H1 (cell line): ENCODE measurements at regions not wholly inside any gene's neighbourhood (a gene's known extent, or its start where the extent isn't known, plus 50 kb on each side); places are given as distances from the start of the nearest gene placed in this dataset.

Source experiments
- CHD2 ChIP-seq: IDR thresholded peaks from 2 replicates; pipeline ENCODE4 v1.6.1; 2012; ENCODE audit warnings: low read length, improper control_type of control experiment
- NANOG ChIP-seq: IDR thresholded peaks from 2 replicates; pipeline ENCODE4 v1.6.1; 2011; ENCODE audit warnings: low read length, low read depth, mild to moderate bottlenecking, inconsistent platforms; ENCODE audit not compliant: insufficient read depth, poor library complexity, severe bottlenecking
- SP1 ChIP-seq: IDR thresholded peaks from 2 replicates; pipeline ENCODE4 v1.6.1; 2011; ENCODE audit warnings: low read depth, low read length
- TF ChIP-seq, protein P1 (sequence below): fragments of 300-600 bp; sonication (generic); IDR thresholded peaks from 2 replicates; pipeline ENCODE4 v1.7.1; 2012; ENCODE audit warnings: low read length, moderate library complexity, mild to moderate bottlenecking, inconsistent platforms; ENCODE audit not compliant: insufficient replicate concordance

DNA sequence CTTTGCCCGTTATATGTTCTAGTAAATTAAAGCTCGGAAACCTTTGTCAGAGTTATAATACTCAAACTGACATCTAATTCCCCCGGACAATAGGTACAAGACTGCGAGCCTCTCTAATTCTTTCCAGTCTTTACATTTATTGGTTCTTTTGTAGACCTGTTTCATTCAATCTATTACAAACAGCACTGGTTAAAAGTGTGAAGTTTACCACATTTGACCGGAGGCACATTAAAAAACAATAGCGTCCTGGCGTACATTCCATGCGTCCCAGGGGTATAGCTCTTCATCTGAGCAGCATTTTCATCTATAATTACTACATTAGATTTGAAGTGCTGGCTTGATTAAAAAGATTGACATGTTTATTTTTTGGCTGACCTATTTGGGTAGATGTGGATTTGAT lies 49.9 kb upstream of the TENM3 start (continued):
- TF ChIP-seq, protein P1, sequence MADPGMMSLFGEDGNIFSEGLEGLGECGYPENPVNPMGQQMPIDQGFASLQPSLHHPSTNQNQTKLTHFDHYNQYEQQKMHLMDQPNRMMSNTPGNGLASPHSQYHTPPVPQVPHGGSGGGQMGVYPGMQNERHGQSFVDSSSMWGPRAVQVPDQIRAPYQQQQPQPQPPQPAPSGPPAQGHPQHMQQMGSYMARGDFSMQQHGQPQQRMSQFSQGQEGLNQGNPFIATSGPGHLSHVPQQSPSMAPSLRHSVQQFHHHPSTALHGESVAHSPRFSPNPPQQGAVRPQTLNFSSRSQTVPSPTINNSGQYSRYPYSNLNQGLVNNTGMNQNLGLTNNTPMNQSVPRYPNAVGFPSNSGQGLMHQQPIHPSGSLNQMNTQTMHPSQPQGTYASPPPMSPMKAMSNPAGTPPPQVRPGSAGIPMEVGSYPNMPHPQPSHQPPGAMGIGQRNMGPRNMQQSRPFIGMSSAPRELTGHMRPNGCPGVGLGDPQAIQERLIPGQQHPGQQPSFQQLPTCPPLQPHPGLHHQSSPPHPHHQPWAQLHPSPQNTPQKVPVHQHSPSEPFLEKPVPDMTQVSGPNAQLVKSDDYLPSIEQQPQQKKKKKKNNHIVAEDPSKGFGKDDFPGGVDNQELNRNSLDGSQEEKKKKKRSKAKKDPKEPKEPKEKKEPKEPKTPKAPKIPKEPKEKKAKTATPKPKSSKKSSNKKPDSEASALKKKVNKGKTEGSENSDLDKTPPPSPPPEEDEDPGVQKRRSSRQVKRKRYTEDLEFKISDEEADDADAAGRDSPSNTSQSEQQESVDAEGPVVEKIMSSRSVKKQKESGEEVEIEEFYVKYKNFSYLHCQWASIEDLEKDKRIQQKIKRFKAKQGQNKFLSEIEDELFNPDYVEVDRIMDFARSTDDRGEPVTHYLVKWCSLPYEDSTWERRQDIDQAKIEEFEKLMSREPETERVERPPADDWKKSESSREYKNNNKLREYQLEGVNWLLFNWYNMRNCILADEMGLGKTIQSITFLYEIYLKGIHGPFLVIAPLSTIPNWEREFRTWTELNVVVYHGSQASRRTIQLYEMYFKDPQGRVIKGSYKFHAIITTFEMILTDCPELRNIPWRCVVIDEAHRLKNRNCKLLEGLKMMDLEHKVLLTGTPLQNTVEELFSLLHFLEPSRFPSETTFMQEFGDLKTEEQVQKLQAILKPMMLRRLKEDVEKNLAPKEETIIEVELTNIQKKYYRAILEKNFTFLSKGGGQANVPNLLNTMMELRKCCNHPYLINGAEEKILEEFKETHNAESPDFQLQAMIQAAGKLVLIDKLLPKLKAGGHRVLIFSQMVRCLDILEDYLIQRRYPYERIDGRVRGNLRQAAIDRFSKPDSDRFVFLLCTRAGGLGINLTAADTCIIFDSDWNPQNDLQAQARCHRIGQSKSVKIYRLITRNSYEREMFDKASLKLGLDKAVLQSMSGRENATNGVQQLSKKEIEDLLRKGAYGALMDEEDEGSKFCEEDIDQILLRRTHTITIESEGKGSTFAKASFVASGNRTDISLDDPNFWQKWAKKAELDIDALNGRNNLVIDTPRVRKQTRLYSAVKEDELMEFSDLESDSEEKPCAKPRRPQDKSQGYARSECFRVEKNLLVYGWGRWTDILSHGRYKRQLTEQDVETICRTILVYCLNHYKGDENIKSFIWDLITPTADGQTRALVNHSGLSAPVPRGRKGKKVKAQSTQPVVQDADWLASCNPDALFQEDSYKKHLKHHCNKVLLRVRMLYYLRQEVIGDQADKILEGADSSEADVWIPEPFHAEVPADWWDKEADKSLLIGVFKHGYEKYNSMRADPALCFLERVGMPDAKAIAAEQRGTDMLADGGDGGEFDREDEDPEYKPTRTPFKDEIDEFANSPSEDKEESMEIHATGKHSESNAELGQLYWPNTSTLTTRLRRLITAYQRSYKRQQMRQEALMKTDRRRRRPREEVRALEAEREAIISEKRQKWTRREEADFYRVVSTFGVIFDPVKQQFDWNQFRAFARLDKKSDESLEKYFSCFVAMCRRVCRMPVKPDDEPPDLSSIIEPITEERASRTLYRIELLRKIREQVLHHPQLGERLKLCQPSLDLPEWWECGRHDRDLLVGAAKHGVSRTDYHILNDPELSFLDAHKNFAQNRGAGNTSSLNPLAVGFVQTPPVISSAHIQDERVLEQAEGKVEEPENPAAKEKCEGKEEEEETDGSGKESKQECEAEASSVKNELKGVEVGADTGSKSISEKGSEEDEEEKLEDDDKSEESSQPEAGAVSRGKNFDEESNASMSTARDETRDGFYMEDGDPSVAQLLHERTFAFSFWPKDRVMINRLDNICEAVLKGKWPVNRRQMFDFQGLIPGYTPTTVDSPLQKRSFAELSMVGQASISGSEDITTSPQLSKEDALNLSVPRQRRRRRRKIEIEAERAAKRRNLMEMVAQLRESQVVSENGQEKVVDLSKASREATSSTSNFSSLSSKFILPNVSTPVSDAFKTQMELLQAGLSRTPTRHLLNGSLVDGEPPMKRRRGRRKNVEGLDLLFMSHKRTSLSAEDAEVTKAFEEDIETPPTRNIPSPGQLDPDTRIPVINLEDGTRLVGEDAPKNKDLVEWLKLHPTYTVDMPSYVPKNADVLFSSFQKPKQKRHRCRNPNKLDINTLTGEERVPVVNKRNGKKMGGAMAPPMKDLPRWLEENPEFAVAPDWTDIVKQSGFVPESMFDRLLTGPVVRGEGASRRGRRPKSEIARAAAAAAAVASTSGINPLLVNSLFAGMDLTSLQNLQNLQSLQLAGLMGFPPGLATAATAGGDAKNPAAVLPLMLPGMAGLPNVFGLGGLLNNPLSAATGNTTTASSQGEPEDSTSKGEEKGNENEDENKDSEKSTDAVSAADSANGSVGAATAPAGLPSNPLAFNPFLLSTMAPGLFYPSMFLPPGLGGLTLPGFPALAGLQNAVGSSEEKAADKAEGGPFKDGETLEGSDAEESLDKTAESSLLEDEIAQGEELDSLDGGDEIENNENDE: no peak
- TF ChIP-seq CHD2 (no peak), NANOG (no peak), SP1 (no peak)
